ENCODE measurements at regions not wholly inside any gene's neighbourhood (a gene's known extent, or its start where the extent isn't known, plus 50 kb on each side); places are given as distances from the start of the nearest gene placed in this dataset.

DNA sequence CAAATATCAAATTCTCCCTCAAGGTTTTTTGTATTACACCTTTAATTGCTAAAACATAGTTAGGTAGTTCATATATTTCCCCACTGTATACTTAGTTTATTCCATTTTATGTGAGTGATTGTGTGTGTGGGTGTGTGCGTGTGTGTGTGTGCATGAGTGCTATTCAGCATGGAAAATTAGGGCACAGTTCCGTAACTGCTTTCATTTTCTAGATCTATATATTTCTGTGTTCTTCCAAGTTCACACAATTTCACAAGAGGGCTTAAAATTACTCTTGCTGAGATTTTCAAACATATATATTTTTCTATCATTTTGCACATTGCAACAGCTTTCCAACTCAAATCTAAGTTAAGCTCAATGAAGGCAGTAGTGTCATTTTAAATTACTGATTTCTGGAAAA, 782.9 kb upstream of the SOX9 start:
- TF ChIP-seq, protein P1, sequence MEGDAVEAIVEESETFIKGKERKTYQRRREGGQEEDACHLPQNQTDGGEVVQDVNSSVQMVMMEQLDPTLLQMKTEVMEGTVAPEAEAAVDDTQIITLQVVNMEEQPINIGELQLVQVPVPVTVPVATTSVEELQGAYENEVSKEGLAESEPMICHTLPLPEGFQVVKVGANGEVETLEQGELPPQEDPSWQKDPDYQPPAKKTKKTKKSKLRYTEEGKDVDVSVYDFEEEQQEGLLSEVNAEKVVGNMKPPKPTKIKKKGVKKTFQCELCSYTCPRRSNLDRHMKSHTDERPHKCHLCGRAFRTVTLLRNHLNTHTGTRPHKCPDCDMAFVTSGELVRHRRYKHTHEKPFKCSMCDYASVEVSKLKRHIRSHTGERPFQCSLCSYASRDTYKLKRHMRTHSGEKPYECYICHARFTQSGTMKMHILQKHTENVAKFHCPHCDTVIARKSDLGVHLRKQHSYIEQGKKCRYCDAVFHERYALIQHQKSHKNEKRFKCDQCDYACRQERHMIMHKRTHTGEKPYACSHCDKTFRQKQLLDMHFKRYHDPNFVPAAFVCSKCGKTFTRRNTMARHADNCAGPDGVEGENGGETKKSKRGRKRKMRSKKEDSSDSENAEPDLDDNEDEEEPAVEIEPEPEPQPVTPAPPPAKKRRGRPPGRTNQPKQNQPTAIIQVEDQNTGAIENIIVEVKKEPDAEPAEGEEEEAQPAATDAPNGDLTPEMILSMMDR (IDR thresholded peaks at IDR 0.05; ENCODE audit: low read length): no peak
- TF ChIP-seq EZH2 (IDR thresholded peaks at IDR 0.05; ENCODE audit: borderline replicate concordance, low read length): no peak

Data from OCI-LY1 (cell line).